HL-60 (cell line): ENCODE measurements at regions not wholly inside any gene's neighbourhood (a gene's known extent, or its start where the extent isn't known, plus 50 kb on each side); places are given as distances from the start of the nearest gene placed in this dataset.

Experiments used
- DNase-seq, 2 experiments: peaks; one replicate each; pipeline ENCODE4 v3.0.0-alpha.2; 2010 to 2020; ENCODE audit warnings: low read depth in 1 of 2, low spot score in 1 of 2
- H3K27ac ChIP-seq: fragments of 250-450 bp; sonication (Bioruptor Pico); replicated peaks from 2 replicates; pipeline ENCODE4 v1.5.1; 2020; ENCODE audit warnings: mild to moderate bottlenecking, moderate library complexity
- H3K27me3 ChIP-seq: fragments of 250-450 bp; sonication (Bioruptor Pico); 2 replicates; pipeline ENCODE4 v1.5.1; 2021; ENCODE audit warnings: mild to moderate bottlenecking, moderate library complexity; ENCODE audit not compliant: insufficient read depth, poor library complexity, severe bottlenecking
- H3K4me3 ChIP-seq: replicated peaks from 2 replicates; pipeline ENCODE4 v1.5.1; 2011; ENCODE audit warnings: mild to moderate bottlenecking, control low read depth, low read length; ENCODE audit not compliant: insufficient read depth
- GABPA ChIP-seq: IDR thresholded peaks from 2 replicates; pipeline ENCODE4 v1.6.1; 2012; ENCODE audit warnings: low read depth
- POLR2AphosphoS5 ChIP-seq: IDR thresholded peaks from 2 replicates; pipeline ENCODE4 v1.6.1; 2012; ENCODE audit warnings: low read depth
- SPI1 ChIP-seq: IDR thresholded peaks from 2 replicates; pipeline ENCODE4 v1.6.1; 2012; ENCODE audit warnings: low read depth, mild to moderate bottlenecking, borderline replicate concordance
- TF ChIP-seq, protein P1 (sequence below): IDR thresholded peaks from one replicate; pipeline ENCODE4 v1.5.1; 2011; ENCODE audit warnings: low read length, control low read depth, inconsistent platforms; ENCODE audit not compliant: insufficient read depth
- TF ChIP-seq, protein P2 (sequence below): IDR thresholded peaks from 2 replicates; pipeline ENCODE4 v1.6.1; 2012; ENCODE audit warnings: low read depth; ENCODE audit not compliant: insufficient replicate concordance

DNA sequence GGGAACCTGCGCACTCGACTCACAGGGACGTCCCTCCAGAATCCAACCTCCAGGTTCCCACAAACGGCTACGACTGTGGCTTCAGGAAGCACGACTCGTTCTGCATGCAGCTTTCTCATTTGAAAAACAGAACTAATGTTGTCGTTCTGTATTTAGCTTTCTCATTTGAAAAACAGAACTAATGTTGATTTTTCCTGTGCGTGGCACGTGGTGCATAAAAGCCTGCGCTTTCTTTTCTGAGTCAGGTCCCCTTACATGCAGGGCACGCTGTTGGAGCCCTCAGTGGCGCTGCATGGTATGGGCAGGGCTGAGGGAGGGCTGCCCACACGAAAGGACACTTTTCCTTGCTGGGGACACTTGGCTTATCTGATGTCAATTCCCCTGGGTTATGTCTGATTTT is 124.3 kb downstream of the TMEM18 start:
- no peak for TF ChIP-seq POLR2AphosphoS5
- Histone ChIP-seq H3K27me3 (no peaks in the 10 kb centered on the region), H3K27ac (no peak overlapping the region), H3K4me3 (no peak overlapping the region)
- no peak for DNase-seq

DNA sequence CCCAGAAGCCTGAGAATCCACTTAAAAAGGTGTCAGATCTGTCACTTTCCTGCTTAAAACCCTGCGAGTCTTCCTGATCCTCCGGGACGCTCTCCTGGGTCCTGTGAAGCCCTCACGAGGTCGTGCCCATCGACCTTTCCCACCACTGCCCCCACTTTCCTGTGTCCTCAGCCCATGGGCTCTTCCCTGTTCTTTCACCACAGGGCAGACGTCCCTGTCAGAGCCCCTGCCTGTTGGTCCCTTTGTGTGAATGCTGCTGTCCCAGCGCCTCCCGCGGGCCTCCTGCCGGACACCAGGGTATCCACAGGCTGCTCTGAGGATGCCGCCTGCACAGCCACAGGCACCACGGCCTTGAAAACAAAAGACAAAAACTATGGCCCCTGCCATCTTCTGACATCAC is 125.6 kb downstream of the TMEM18 start:
- H3K27me3 ChIP-seq: no peaks in the 10 kb centered on the region
- H3K4me3 ChIP-seq: no peak overlapping the region
- TF ChIP-seq, protein P1, sequence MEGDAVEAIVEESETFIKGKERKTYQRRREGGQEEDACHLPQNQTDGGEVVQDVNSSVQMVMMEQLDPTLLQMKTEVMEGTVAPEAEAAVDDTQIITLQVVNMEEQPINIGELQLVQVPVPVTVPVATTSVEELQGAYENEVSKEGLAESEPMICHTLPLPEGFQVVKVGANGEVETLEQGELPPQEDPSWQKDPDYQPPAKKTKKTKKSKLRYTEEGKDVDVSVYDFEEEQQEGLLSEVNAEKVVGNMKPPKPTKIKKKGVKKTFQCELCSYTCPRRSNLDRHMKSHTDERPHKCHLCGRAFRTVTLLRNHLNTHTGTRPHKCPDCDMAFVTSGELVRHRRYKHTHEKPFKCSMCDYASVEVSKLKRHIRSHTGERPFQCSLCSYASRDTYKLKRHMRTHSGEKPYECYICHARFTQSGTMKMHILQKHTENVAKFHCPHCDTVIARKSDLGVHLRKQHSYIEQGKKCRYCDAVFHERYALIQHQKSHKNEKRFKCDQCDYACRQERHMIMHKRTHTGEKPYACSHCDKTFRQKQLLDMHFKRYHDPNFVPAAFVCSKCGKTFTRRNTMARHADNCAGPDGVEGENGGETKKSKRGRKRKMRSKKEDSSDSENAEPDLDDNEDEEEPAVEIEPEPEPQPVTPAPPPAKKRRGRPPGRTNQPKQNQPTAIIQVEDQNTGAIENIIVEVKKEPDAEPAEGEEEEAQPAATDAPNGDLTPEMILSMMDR: no peak
- TF ChIP-seq, protein P2, sequence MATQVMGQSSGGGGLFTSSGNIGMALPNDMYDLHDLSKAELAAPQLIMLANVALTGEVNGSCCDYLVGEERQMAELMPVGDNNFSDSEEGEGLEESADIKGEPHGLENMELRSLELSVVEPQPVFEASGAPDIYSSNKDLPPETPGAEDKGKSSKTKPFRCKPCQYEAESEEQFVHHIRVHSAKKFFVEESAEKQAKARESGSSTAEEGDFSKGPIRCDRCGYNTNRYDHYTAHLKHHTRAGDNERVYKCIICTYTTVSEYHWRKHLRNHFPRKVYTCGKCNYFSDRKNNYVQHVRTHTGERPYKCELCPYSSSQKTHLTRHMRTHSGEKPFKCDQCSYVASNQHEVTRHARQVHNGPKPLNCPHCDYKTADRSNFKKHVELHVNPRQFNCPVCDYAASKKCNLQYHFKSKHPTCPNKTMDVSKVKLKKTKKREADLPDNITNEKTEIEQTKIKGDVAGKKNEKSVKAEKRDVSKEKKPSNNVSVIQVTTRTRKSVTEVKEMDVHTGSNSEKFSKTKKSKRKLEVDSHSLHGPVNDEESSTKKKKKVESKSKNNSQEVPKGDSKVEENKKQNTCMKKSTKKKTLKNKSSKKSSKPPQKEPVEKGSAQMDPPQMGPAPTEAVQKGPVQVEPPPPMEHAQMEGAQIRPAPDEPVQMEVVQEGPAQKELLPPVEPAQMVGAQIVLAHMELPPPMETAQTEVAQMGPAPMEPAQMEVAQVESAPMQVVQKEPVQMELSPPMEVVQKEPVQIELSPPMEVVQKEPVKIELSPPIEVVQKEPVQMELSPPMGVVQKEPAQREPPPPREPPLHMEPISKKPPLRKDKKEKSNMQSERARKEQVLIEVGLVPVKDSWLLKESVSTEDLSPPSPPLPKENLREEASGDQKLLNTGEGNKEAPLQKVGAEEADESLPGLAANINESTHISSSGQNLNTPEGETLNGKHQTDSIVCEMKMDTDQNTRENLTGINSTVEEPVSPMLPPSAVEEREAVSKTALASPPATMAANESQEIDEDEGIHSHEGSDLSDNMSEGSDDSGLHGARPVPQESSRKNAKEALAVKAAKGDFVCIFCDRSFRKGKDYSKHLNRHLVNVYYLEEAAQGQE: no peak
- TF ChIP-seq GABPA (no peak), POLR2AphosphoS5 (no peak), SPI1 (no peak)
- H3K27ac ChIP-seq: no peak overlapping the region
- no peak for DNase-seq

- TF ChIP-seq, protein P1: no peak
- TF ChIP-seq SPI1 (no peak), GABPA (no peak), POLR2AphosphoS5 (no peak)
- TF ChIP-seq, protein P2: no peak
- no peak overlapping the region for H3K27ac ChIP-seq
- H3K27me3 ChIP-seq: peaks cover under 1% of the 10 kb centered on the region
- H3K4me3 ChIP-seq: no peak overlapping the region
- DNase-seq: no peak
Measured at GRCh38 chr2:550860-551567, 126.2 kb downstream of the TMEM18 start.

DNA sequence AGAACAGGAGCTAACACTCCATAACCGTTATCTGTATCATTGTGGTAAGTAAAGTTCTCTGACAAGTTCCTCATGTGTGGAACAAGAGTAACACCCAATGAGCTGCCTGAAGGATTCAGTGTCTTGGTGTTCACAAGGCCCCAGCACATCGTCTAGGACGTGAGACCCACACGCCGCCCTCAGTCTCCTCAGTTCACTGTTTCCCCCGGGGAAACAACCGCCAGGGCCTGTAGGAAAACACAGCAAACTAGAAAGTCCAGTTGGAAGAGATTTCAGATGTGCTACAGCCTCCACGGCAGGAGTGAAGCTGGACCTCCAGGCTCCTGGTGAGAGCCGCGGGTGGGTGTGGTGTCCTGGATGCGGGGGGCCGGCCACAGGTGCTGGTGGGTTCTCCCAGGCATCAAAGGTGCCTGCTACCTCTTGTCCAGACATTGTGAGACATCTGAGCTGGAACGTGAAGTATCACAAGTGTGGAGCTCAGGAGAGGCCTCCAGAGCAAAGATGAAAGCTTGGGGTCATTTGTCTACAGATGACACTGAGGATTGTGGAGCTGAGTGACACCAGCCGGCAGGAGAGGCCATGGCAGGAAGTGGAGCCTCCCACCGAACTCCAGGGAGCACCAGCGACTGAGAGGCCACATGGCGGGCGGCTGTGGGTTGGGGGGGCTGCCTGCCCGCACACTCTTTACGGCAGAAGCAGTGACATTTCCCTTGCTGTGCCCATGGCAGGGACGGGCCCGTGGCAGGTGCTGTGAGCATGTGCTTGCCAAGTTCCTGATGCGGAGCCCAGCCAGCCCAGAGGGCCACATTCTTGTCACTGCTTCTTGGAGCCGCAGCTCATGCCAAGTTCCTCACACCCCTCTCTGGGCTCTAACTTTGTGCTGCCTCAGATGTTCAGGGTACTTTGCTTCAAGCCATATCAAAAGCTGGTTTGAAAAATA is 131.2 kb downstream of the TMEM18 start:
- Histone ChIP-seq H3K27ac (no peak overlapping the region), H3K27me3 (peaks cover 4% of the 10 kb centered on the region), H3K4me3 (no peak overlapping the region)
- TF ChIP-seq SPI1 (no peak), GABPA (no peak), POLR2AphosphoS5 (no peak)
- TF ChIP-seq, protein P2: no peak
- TF ChIP-seq, protein P1: no peak
- no peak for DNase-seq
